ENCODE measurements at regions not wholly inside any gene's neighbourhood (a gene's known extent, or its start where the extent isn't known, plus 50 kb on each side); places are given as distances from the start of the nearest gene placed in this dataset.

- no peak for DNase-seq
Observed at GRCh38 chr17:74027444-74027843, 176.0 kb upstream of the RPL38 start.

DNA sequence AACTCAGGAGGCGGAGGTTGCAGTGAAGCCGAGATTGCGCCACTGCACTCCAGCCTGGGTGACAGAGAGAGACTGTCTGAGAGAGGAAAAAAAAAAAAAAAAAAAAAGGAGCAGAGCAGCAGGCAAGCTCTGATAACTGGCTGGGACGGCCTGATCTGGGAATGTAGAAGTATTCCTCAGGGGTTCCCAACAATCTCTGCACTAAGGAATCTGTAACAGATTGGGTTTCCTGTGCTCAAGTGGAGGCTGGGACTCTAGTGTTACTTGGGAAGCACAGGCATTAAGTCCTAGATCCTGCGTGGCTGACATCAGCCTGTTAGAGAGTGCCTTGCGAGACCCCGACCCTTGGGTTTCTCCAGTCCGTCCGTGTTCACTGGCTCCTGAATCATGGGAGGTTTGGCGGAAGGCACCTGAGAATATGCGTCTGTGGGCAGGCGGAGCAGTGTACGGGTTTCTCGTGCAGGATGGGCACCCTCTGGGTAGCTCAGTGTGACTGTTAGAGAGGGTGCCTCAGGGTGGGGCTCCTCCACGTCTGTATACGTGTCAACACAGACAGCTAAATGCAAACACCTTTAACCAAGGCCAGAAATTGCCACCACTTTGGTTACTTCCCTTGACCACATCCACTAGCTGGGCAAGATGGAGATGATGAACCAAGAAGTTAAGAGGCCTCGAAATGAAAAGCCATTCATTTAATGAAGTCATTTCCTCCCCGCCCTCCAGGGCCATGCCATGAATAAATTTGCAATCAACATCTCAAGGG is 174.9 kb upstream of the RPL38 start:
- no peak for DNase-seq

DNA sequence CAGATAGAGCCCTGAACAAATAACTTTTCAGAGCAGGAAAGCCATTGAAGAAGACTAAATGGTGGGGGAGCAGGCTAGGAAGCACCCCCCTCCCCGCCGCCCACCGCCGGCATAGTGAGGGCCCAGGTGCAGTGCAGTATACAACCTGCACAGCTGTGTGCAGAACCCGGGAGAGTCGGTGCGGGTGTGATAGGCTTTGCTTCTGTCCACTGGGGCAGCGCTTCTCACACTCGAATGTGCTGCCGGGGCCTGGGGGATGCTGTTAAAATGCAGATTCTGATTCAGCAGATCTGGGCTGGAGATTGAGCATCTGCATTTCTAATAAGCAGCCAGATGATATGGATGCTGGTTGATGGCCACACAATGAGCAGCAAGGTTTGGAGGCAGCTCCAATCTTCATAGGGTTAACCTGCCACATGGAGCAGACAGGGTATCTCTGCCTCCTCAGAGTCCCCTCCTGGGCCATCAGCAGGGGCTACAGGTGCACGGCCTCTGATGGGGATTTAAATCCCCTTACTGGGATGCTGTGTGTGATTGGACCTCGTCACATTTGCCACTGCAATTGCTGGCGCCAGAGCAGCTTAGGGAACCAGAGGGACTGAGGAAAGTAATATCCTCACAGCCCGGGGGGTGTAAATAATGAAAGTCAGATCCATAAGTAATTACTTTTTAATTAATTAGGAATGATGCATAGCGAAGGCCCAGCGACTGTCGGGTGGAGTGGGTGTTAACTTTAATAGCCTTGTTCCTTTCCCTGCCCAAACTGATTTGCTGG is 172.0 kb upstream of the RPL38 start:
- DNase-seq = no peak

- no peak for DNase-seq
Observed at GRCh38 chr17:74032222-74032621, 171.3 kb upstream of the RPL38 start.

GRCh38 chr17:74037320-74037719 is 166.2 kb upstream of the RPL38 start:
- no peak for DNase-seq

GRCh38 chr17:74040291-74040690 is 163.2 kb upstream of the RPL38 start:
- no peak for DNase-seq

DNA sequence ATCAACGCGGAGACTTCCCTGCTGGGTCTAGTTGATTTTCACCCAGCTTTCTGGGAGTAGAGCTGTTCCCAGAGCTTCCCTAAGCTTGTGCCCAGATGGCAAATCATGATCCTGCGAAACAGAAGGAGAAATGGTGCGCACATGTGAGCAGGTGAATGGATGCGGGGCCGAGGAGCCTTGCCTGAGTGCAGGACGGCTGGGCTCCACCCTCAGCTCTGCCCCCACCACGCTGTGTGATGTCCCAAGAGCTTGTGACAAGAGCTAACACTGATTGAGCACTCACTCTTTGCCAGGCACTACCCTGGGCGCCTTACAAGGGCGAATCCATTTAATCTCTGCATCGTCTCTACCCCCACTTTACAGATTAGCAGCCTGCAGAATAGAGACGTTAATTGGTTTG is 162.7 kb upstream of the RPL38 start:
- no peak for DNase-seq

GRCh38 chr17:74041869-74042640 is 161.4 kb upstream of the RPL38 start:
- no peak for DNase-seq

DNA sequence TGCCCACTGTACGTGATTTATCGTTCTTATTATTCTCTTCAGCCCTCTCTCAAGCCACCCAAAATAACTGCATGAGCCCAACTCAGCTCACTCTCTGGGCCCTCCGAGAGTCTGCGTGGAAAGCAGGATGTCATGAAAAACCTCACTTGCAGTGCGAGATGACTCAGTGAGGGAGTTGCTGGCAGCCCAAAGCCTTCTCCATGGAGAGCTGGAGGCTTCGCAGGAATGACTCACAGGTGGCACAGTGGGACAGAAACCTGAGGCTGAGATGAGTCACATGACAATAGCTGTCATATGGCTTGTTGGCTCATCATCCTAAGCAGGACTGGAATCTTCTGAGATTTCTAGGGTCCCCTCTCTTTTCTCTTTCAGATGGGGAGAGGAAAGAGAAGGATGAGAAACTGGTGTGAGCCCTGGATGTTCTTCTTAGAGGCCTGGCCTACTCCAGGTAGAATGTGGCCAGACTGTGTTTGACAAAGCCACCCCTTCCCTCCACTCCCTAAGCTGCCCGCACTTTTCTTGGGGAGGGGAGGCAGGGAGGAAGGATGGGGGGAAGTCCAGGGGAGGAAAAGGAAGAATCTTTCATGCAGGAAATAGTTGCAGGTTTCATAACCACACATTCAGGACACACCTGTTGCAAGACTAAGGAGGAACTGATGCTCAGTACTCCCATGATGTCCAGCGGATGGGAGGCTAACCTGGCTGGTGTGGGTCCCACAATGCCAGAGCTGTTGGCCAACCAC is 160.6 kb upstream of the RPL38 start:
- no peak for DNase-seq

DNA sequence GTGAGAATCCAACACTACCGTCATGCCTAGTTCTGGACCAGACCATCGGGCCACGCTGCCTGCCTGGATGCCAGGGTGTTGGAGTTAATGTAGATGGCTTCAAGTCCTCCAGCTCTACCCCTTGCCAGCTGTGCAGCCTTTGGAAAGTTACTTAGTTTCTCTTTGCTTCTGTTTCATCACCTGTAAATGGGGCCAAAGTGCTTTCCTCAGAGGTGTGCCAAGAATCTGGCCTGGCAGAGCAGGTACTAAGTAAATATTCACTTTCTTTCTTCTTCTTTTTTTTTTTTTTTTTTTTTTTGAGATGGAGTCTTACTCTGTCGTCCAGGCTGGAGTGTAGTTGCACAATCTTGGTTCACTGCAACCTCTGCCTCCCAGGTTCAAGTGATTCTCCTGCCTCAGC is 159.5 kb upstream of the RPL38 start:
- no peak for DNase-seq

- DNase-seq = peak; percentile 59
Observed at GRCh38 chr17:74045608-74046280, 157.7 kb upstream of the RPL38 start.

DNA sequence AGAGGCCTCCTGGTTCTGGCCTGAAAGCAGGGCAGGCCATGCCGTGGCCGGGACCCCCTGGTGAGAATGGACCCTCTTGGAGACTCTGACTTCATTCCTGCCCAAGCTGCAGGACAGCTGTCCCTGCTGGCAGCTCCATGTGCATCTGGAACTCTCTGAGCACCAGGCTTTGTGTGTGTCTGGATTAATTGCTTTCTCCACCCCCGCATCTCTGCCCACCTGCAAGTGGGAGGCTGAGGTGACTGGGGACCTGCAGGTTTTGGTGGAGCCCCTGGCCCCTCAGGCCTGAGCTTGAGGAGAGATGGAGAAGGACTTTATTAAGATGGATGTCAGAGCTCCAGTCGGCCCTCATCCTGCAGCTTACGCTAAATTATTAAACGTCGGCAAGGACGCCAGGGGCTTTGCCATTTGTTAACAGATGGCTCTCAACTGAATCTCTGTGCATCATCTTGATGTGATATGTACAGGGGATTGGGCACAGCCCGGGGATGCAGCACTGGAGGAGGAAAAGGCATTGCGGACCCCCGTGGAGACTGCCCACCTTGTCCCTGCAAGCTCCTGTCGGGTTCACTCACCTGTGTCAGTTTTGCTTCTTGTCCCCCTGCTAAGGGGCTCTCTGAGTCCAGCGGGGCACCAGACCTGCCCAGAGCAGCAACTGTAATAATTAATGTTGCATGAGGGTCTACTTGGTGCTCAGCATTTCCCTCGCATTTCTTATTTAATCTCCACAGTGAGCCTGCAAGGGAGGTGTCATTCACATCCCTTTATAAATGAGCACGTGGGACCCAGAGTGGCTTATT is 154.1 kb upstream of the RPL38 start:
- no peak for DNase-seq

GRCh38 chr17:74049967-74050458 is 153.5 kb upstream of the RPL38 start:
- DNase-seq = peak; percentile 17

DNA sequence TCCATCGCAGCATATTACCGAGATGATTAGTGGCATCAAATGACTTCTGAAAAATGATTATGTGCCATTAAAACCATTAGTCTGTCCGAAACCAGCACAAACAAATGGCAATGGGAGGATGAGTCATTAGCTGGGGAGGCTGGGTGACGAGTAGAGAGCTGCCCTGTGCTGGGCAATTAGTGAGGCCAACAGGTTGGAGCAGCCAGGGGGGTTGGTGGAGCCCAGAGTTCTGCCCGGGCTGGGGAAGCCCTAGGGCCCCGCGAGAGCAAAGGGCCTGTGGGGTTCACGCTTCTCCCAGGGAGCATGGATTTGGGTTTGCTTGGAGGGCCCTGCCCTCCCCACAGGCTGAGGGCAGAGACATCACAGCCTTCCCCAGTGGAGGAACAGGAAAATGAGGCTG is 152.1 kb upstream of the RPL38 start:
- no peak for DNase-seq

DNA sequence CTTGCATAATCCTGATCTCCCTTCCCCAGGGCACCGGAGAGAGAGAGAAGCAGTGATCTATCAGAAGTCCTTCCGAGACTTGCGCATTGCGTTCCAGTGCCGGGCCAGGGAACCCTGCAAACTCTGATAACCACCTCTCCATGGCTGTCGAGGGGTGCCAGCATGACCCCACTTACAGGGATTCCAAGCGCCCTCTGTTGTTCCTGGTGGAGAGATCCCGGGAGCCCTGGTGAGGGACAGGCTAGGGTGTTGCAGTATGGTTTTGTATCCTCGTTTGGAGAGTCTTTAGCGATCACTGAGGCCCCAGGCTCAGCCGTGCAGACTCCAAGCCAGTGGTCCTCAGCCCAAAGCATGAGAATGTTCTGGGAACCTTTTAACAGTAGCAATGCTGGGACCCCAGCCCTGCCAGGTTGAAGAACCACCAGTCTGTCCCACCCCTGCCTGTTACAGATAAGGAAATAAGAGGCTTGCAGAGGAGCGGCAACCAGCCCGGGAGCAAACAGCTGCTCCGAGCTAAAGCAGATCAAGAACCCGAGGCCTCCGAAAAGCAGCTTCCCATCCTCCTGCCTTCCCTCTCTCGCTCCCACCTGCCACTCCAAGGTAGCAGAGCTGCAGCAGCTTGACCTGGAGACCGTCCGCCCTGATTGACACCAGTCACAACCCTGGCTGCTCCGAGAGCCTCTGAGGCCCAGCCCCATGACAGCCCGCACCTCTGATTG is 150.3 kb upstream of the RPL38 start:
- DNase-seq = no peak

GRCh38 chr17:74053712-74054078 is 149.8 kb upstream of the RPL38 start:
- DNase-seq = no peak

DNA sequence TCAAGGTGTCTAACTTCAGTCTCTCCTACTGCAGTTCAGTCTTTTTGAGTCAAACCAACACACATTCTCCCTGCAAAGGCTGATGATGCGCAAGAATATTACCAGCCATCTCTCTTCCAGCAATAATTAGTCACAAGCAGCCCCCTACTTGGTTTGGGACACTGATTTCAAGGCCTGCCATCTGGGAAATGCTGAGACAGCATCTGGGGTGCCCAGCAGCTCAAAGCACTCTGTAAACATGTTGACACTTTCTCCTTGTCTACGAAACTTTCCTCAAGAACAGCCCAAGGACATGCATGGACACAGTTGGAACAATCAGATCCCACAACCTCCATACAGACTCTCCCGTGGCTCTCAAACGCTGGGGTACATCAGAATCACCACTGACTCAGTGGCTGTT is 149.2 kb upstream of the RPL38 start:
- no peak for DNase-seq

GRCh38 chr17:74055508-74056160 is 147.8 kb upstream of the RPL38 start:
- no peak for DNase-seq

DNA sequence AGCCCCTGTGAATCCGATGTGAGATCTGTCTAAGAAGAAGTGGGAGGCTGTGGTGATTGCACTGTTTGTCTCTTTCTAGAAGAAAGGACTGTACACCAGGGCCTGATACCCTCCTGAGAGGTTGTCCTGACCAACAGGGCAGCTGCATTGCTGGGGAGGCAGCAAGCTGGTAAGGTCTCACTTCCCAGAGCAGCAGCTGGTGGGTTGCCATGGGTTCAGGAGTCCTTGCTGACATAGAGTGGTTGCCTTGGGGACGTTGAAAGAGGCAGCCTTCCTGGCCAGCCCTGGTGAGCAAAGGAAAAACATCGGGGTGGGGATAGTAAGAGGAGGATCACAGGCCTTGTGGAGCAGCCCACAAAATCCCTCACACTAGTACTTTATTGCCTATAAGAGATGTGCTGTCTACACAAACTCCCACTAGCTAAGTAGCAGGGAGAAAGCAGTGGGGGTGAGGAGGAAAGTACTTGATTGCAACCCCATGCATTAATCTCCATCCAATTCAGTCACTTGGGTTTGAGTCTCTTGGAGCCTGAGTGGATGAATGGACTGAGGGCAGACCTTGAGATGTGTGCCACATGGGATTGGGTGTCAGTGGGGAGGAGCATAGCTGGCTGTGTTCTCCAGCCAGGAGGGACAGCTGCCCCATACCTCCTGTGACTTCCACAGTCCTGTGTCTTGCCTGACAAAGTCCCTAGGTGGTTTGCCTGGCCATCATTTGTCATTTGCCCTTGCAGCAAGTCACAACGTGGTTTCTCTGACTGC is 143.8 kb upstream of the RPL38 start:
- DNase-seq = peak; percentile 90
